CD14-positive monocyte (primary cell): ENCODE measurements at regions not wholly inside any gene's neighbourhood (a gene's known extent, or its start where the extent isn't known, plus 50 kb on each side); places are given as distances from the start of the nearest gene placed in this dataset.

Source experiments
- DNase-seq, 3 donors: peaks; one replicate each; pipeline ENCODE4 v3.0.0-alpha.2; 2011 to 2022
- H2AFZ ChIP-seq: 2 replicates; pipeline ENCODE4 v1.6.0; 2012; ENCODE audit warnings: mild to moderate bottlenecking, low read depth, low read length, inconsistent platforms; ENCODE audit not compliant: insufficient read depth, poor library complexity, severe bottlenecking
- H3K27ac ChIP-seq, 2 donors: 1 replicate in 1 of 2; 2 replicates in 1 of 2; pipeline ENCODE4 v1.5.1; 2012 to 2013; ENCODE audit warnings: low read length in 2 of 2, control low read depth in 1 of 2, inconsistent platforms in 1 of 2, low read depth in 1 of 2, mild to moderate bottlenecking in 1 of 2
- H3K27me3 ChIP-seq, 2 donors: one replicate each; pipeline versions ENCODE4 v1.6.0 to v1.6.1; 2011 to 2013; ENCODE audit warnings: low read length in 2 of 2; ENCODE audit not compliant: control insufficient read depth in 2 of 2, insufficient read depth in 2 of 2
- H3K36me3 ChIP-seq, 2 donors: replicated peaks in 1 of 2; 1 replicate in 1 of 2; 2 replicates in 1 of 2; pipeline versions ENCODE4 v1.5.1 to v1.6.1; 2012 to 2013; ENCODE audit warnings: low read length in 2 of 2, control low read depth in 1 of 2, inconsistent platforms in 1 of 2, mild to moderate bottlenecking in 1 of 2; ENCODE audit not compliant: insufficient read depth in 2 of 2, control insufficient read depth in 1 of 2
- H3K4me1 ChIP-seq, 2 donors: 1 replicate in 1 of 2; 2 replicates in 1 of 2; pipeline versions ENCODE4 v1.5.1 to v1.6.1; 2012 to 2013; ENCODE audit warnings: low read length in 2 of 2, control low read depth in 1 of 2, inconsistent platforms in 1 of 2, mild to moderate bottlenecking in 1 of 2, moderate library complexity in 1 of 2; ENCODE audit not compliant: insufficient read depth in 2 of 2, control insufficient read depth in 1 of 2
- H3K4me2 ChIP-seq: replicated peaks from 2 replicates; pipeline ENCODE3; 2012; ENCODE audit warnings: low read length, moderate library complexity, mild to moderate bottlenecking; ENCODE audit not compliant: poor library complexity, severe bottlenecking; ENCODE audit errors: extremely low read depth
- H3K4me3 ChIP-seq, 3 experiments: fragments of 200-600 bp in 1 of 3; sonication (generic) in 1 of 3; replicated peaks in 1 of 3; 1 replicate in 2 of 3; 2 replicates in 1 of 3; pipeline ENCODE4 v1.5.1; 2011 to 2013; ENCODE audit warnings: low read length in 3 of 3, mild to moderate bottlenecking in 3 of 3, control low read depth in 2 of 3, low read depth in 2 of 3, inconsistent platforms in 1 of 3, moderate library complexity in 1 of 3
- H3K79me2 ChIP-seq: 2 replicates; pipeline ENCODE4 v1.6.0; 2012; ENCODE audit warnings: mild to moderate bottlenecking, control low read depth, inconsistent platforms, low read length, moderate library complexity; ENCODE audit not compliant: insufficient read depth
- H3K9ac ChIP-seq: 2 replicates; pipeline ENCODE4 v1.6.0; 2017; ENCODE audit warnings: low read length, mild to moderate bottlenecking; ENCODE audit not compliant: insufficient read depth, poor library complexity, severe bottlenecking
- H3K9me3 ChIP-seq, 2 donors: replicated peaks in 1 of 2; 1 replicate in 1 of 2; 2 replicates in 1 of 2; pipeline versions ENCODE4 v1.5.1 to v1.6.1; 2012 to 2013; ENCODE audit warnings: low read length in 2 of 2, control low read depth in 1 of 2; ENCODE audit not compliant: control insufficient read depth in 1 of 2, insufficient read depth in 1 of 2
- H4K20me1 ChIP-seq: 2 replicates; pipeline ENCODE4 v1.6.0; 2012; ENCODE audit warnings: mild to moderate bottlenecking, low read length, control low read depth, moderate library complexity; ENCODE audit not compliant: insufficient read depth
- H3K27ac Mint-ChIP-seq, 7 donors: one replicate each; pipeline ENCODE4 v1.8.0; 2020; ENCODE audit warnings: mild to moderate bottlenecking in 7 of 7, mixed read lengths in 7 of 7, moderate library complexity in 6 of 7, inconsistent platforms in 2 of 7
- H3K27me3 Mint-ChIP-seq, 3 donors: one replicate each; pipeline ENCODE4 v1.8.0; 2021 to 2022; ENCODE audit warnings: low read depth in 3 of 3, mild to moderate bottlenecking in 3 of 3, mixed read lengths in 3 of 3, moderate library complexity in 3 of 3, inconsistent platforms in 1 of 3
- H3K36me3 Mint-ChIP-seq, 2 donors: one replicate each; pipeline ENCODE4 v1.8.0; 2020; ENCODE audit warnings: mixed read lengths in 2 of 2, inconsistent platforms in 1 of 2, mild to moderate bottlenecking in 1 of 2
- H3K4me1 Mint-ChIP-seq: one replicate; pipeline ENCODE4 v1.8.0; 2020; ENCODE audit warnings: mild to moderate bottlenecking, mixed read lengths
- H3K4me3 Mint-ChIP-seq, 2 donors: one replicate each; pipeline ENCODE4 v1.8.0; 2020; ENCODE audit warnings: mild to moderate bottlenecking in 2 of 2, mixed read lengths in 2 of 2, moderate library complexity in 1 of 2
- H3K9me3 Mint-ChIP-seq, 7 donors: one replicate each; pipeline ENCODE4 v1.8.0; 2020 to 2022; ENCODE audit warnings: mixed read lengths in 7 of 7, mild to moderate bottlenecking in 6 of 7, moderate library complexity in 6 of 7, inconsistent platforms in 2 of 7
- WGBS: methylation state at CpG from one replicate; pipeline ENCODE4 v1.1.5; 2013; ENCODE audit warnings: missing lambda C conversion rate; ENCODE audit not compliant: insufficient coverage; 5-methylcytosine and 5-hydroxymethylcytosine counted together
- intact Hi-C, 2 donors: fragments of 100-400 bp; cut with micrococcal nuclease; formaldehyde crosslinking; loops; one replicate each; pipeline versions ENCODE4 v1.15.0 to v1.15.1; 2023
- TF ChIP-seq, protein P1 (sequence below): fragments of 200-600 bp; IDR thresholded peaks from one replicate; pipeline ENCODE4 v1.8.0; 2022; ENCODE audit warnings: antibody characterized with exemption, mild to moderate bottlenecking

GRCh38 chr12:67558775-67559174 is 89.8 kb upstream of the DYRK2 start:
- Histone ChIP-seq H2AFZ (no peak overlapping the region), H3K79me2 (no peaks in the 10 kb centered on the region), H3K4me3 (no peak overlapping the region), H4K20me1 (no peaks in the 10 kb centered on the region), H3K27me3 (no peaks in the 10 kb centered on the region), H3K27ac (no peak overlapping the region), H3K4me2 (no peak overlapping the region), H3K4me1 (no peaks in the 10 kb centered on the region), H3K36me3 (no peaks in the 10 kb centered on the region), H3K9me3 (peaks cover 11 to 23% of the 10 kb centered on the region in 2 donors), H3K9ac (no peak overlapping the region)
- DNase-seq = no peak
- Mint-ChIP-seq H3K4me1 (no peaks in the 10 kb centered on the region), H3K4me3 (no peak overlapping the region), H3K27me3 (peaks cover 0 to 1% (median 0%) of the 10 kb centered on the region in 3 donors), H3K36me3 (no peaks in the 10 kb centered on the region), H3K9me3 (peaks cover 12 to 28% (median 16%) of the 10 kb centered on the region in 7 donors), H3K27ac (no peak overlapping the region)
- TF ChIP-seq, protein P1, sequence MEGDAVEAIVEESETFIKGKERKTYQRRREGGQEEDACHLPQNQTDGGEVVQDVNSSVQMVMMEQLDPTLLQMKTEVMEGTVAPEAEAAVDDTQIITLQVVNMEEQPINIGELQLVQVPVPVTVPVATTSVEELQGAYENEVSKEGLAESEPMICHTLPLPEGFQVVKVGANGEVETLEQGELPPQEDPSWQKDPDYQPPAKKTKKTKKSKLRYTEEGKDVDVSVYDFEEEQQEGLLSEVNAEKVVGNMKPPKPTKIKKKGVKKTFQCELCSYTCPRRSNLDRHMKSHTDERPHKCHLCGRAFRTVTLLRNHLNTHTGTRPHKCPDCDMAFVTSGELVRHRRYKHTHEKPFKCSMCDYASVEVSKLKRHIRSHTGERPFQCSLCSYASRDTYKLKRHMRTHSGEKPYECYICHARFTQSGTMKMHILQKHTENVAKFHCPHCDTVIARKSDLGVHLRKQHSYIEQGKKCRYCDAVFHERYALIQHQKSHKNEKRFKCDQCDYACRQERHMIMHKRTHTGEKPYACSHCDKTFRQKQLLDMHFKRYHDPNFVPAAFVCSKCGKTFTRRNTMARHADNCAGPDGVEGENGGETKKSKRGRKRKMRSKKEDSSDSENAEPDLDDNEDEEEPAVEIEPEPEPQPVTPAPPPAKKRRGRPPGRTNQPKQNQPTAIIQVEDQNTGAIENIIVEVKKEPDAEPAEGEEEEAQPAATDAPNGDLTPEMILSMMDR = no peak
- WGBS = 100% methylated on average over 2 of the region's 3 CpGs
- intact Hi-C loops = no loop called here

DNA sequence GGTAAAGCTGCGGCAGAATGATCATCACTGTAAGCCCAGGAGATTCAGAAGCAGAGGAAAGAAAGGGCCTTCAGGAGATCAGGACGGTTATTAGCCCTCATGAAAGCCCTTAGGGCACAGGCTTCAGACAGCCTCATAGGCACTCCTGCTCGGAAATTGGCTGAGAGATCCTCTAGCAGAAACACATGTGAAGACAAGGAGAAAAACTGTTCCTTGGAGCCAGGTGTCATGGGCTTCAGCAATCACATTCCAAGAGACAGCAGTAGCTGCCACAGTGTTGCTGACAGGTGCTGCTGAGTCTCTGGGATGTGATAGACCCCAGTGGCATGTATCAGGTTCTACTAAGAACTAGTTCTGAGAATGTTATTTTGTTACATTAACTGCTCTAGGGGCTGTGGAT is 88.8 kb upstream of the DYRK2 start:
- H3K4me1 ChIP-seq = no peaks in the 10 kb centered on the region
- H3K36me3 Mint-ChIP-seq = no peaks in the 10 kb centered on the region
- H3K9ac ChIP-seq = no peak overlapping the region
- no peak overlapping the region for H3K27ac ChIP-seq
- no peak overlapping the region for H3K4me3 ChIP-seq
- no peaks in the 10 kb centered on the region for H3K36me3 ChIP-seq
- no peak overlapping the region for H3K27ac Mint-ChIP-seq
- H3K9me3 ChIP-seq = peaks cover 11 to 22% of the 10 kb centered on the region in 2 donors
- DNase-seq = no peak
- peaks cover 0 to 1% (median 0%) of the 10 kb centered on the region in 3 donors for H3K27me3 Mint-ChIP-seq
- no peaks in the 10 kb centered on the region for H3K4me1 Mint-ChIP-seq
- no peaks in the 10 kb centered on the region for H3K79me2 ChIP-seq
- no peak overlapping the region for H2AFZ ChIP-seq
- no peaks in the 10 kb centered on the region for H4K20me1 ChIP-seq
- 90% methylated on average over 3 of the region's 3 CpGs for WGBS
- peaks cover 10 to 27% (median 16%) of the 10 kb centered on the region in 7 donors for H3K9me3 Mint-ChIP-seq
- intact Hi-C loops = no loop called here
- H3K4me2 ChIP-seq = no peak overlapping the region
- TF ChIP-seq, protein P1 = no peak
- H3K27me3 ChIP-seq = no peaks in the 10 kb centered on the region
- no peak overlapping the region for H3K4me3 Mint-ChIP-seq
